K562 (cell line): ENCODE measurements at regions not wholly inside any gene's neighbourhood (a gene's known extent, or its start where the extent isn't known, plus 50 kb on each side); places are given as distances from the start of the nearest gene placed in this dataset.

ENCODE experiments used
- ATAC-seq: fragments of 200-7000 bp; cut with Tn5 transposase; 3 replicates; pipeline ENCODE4 v1.9.1; 2020; ENCODE audit warnings: moderate library complexity
- BruUV-seq: library from RNA; stranded (reverse); fragments of 400-500 nt; replicated peaks from 2 replicates; lab custom pipeline; 2021; lab: Mats Ljungman, UMichigan
- CTCF ChIA-PET: fragments of 300-600 bp; formaldehyde crosslinking; extraction: SDS; loops from one replicate; lab custom pipeline; 2021; ENCODE audit warnings: low intra/inter-chr PET ratio; lab: Yijun Ruan, JAX
- POLR2A ChIA-PET: fragments of 300-600, 350-650 bp; sonication (Branson Sonifier 250); formaldehyde crosslinking; extraction: SDS; loops from one replicate; lab custom pipeline; 2021; ENCODE audit warnings: antibody characterized with exemption, inconsistent platforms; lab: Yijun Ruan, JAX
- DNase-seq, 4 experiments: peaks; one replicate each; pipeline versions ENCODE4 v3.0.0 to v3.0.0-alpha.2; 2011 to 2018; ENCODE audit warnings: low spot score in 3 of 4, mixed read lengths in 3 of 4; ENCODE audit errors: extremely low read depth in 1 of 4
- FAIRE-seq: peaks from 2 replicates; lab custom pipeline; 2011; peaks lifted over from hg19 to GRCh38; lab: Jason Lieb, UNC
- H2AFZ ChIP-seq: 2 replicates; pipeline ENCODE4 v1.6.0; 2011; ENCODE audit warnings: low read depth, low read length, control low read depth, inconsistent platforms
- H3K27ac ChIP-seq: fragments of 200-600 bp; 3 replicates; pipeline ENCODE4 v1.8.0; 2011; ENCODE audit warnings: low read depth, mild to moderate bottlenecking, control low read depth, inconsistent platforms, low read length, moderate library complexity, mixed read lengths; ENCODE audit errors: extremely low read depth
- H3K27me3 ChIP-seq, 2 experiments: fragments of 300-600 bp in 1 of 2; 2 replicates in 1 of 2; 3 replicates in 1 of 2; pipeline versions ENCODE4 v1.6.0 to v1.8.0; 2011; ENCODE audit warnings: inconsistent platforms in 2 of 2, low read length in 2 of 2, mild to moderate bottlenecking in 1 of 2, mixed read lengths in 1 of 2, moderate library complexity in 1 of 2; ENCODE audit not compliant: control insufficient read depth in 2 of 2, insufficient read depth in 2 of 2
- H3K36me3 ChIP-seq: fragments of 300-600 bp; 3 replicates; pipeline ENCODE4 v1.8.0; 2011; ENCODE audit warnings: mild to moderate bottlenecking, low read length, inconsistent platforms; ENCODE audit not compliant: control insufficient read depth, insufficient read depth
- H3K4me1 ChIP-seq, 2 experiments: fragments of 200-600 bp in 1 of 2; replicated peaks in 1 of 2; 2 replicates in 1 of 2; 3 replicates in 1 of 2; pipeline versions ENCODE4 v1.5.1 to v1.8.0; 2011; ENCODE audit warnings: inconsistent platforms in 2 of 2, low read length in 2 of 2, mild to moderate bottlenecking in 1 of 2, mixed read lengths in 1 of 2, moderate library complexity in 1 of 2; ENCODE audit not compliant: control insufficient read depth in 2 of 2, insufficient read depth in 2 of 2
- H3K4me2 ChIP-seq: 2 replicates; pipeline ENCODE4 v1.6.1; 2011; ENCODE audit warnings: low read length, control low read depth, inconsistent platforms, mixed read lengths; ENCODE audit not compliant: insufficient read depth
- H3K4me3 ChIP-seq: fragments of 200-600 bp; sonication (generic), shearing (Covaris generic); 2 replicates; pipeline ENCODE4 v1.5.1; 2016; ENCODE audit warnings: control low read depth, inconsistent platforms
- H3K79me2 ChIP-seq: fragments of 200-600 bp; 3 replicates; pipeline ENCODE4 v1.8.0; 2011; ENCODE audit warnings: low read length, inconsistent platforms; ENCODE audit not compliant: control insufficient read depth, insufficient read depth
- H3K9ac ChIP-seq, 2 experiments: 2 replicates each; pipeline versions ENCODE4 v1.6.0 to v1.6.1; 2011; ENCODE audit warnings: low read depth in 2 of 2, low read length in 2 of 2, control low read depth in 1 of 2, inconsistent platforms in 1 of 2, mild to moderate bottlenecking in 1 of 2, mixed read lengths in 1 of 2; ENCODE audit not compliant: insufficient read depth in 1 of 2
- H3K9me1 ChIP-seq: one replicate; pipeline ENCODE4 v1.6.0; 2011; ENCODE audit warnings: inconsistent platforms, mild to moderate bottlenecking, low read length, moderate library complexity; ENCODE audit not compliant: control insufficient read depth, insufficient read depth
- H3K9me3 ChIP-seq: replicated peaks from 2 replicates; pipeline ENCODE4 v1.5.1; 2011; ENCODE audit warnings: low read depth, low read length, inconsistent platforms; ENCODE audit not compliant: control insufficient read depth, insufficient read depth
- H4K20me1 ChIP-seq: replicated peaks from 2 replicates; pipeline ENCODE4 v1.6.1; 2011; ENCODE audit warnings: low read length, inconsistent platforms, mixed read lengths; ENCODE audit not compliant: control insufficient read depth, insufficient read depth
- CBFA2T2 ChIP-seq: fragments of 450-650 bp; conservative IDR thresholded peaks from 2 replicates; pipeline ENCODE4 v1.6.1; 2017; ENCODE audit warnings: mild to moderate bottlenecking
- DDX20 ChIP-seq: fragments of 450-650 bp; IDR thresholded peaks from 2 replicates; pipeline ENCODE4 v1.6.1; 2016; ENCODE audit warnings: missing genetic modification characterization, low read depth, mild to moderate bottlenecking, missing compliant biosample characterization, moderate library complexity
- HSF4 ChIP-seq: fragments of 250-450 bp; sonication (Bioruptor Pico); IDR thresholded peaks from 2 replicates; pipeline ENCODE4 v2.1.2; 2022; ENCODE audit warnings: mild to moderate bottlenecking, moderate library complexity, borderline replicate concordance
- LCOR ChIP-seq: sonication (generic); formaldehyde crosslinking; IDR thresholded peaks from 2 replicates; pipeline ENCODE4 v1.8.0; 2022; ENCODE audit warnings: mild to moderate bottlenecking, missing genetic modification reagents
- MCM3 ChIP-seq: fragments of 450-650 bp; IDR thresholded peaks from 2 replicates; pipeline ENCODE4 v1.6.1; 2016
- MTA1 ChIP-seq: fragments of 450-650 bp; IDR thresholded peaks from 2 replicates; pipeline ENCODE4 v1.6.1; 2017; ENCODE audit warnings: borderline replicate concordance
- MYC ChIP-seq, 2 experiments: fragments of 250-450 bp in 1 of 2; sonication (Bioruptor Pico) in 1 of 2; IDR thresholded peaks; 2 replicates each; pipeline versions ENCODE4 v1.5.1 to v1.6.1; 2012 to 2021; ENCODE audit warnings: low read depth in 2 of 2, borderline replicate concordance in 1 of 2, improper control_type of control experiment in 1 of 2, low read length in 1 of 2, mild to moderate bottlenecking in 1 of 2, moderate library complexity in 1 of 2
- NFIX ChIP-seq: fragments of 250-450 bp; sonication (Bioruptor Pico); IDR thresholded peaks from 2 replicates; pipeline ENCODE4 v1.4.0; 2020; ENCODE audit warnings: low read depth, mild to moderate bottlenecking, moderate library complexity
- RFX7 ChIP-seq: fragments of 250-450 bp; sonication (Bioruptor Pico); IDR thresholded peaks from 2 replicates; pipeline ENCODE4 v1.5.1; 2021; ENCODE audit warnings: mild to moderate bottlenecking
- ZBTB17 ChIP-seq: fragments of 450-650 bp; formaldehyde crosslinking; IDR thresholded peaks from 2 replicates; pipeline ENCODE4 v1.4.0; 2020; ENCODE audit warnings: mild to moderate bottlenecking
- ZNF347 ChIP-seq: fragments of 450-650 bp; formaldehyde crosslinking; IDR thresholded peaks from 2 replicates; pipeline ENCODE4 v1.4.0; 2020; ENCODE audit warnings: low read depth, mild to moderate bottlenecking, moderate library complexity
- ZNF41 ChIP-seq: fragments of 250-450 bp; sonication (Bioruptor Pico); conservative IDR thresholded peaks from 2 replicates; pipeline ENCODE4 v1.4.0; 2020; ENCODE audit warnings: mild to moderate bottlenecking
- ZNF75A ChIP-seq: fragments of 450-650 bp; formaldehyde crosslinking; IDR thresholded peaks from 2 replicates; pipeline ENCODE4 v1.4.0; 2020; ENCODE audit warnings: mild to moderate bottlenecking
- WGBS: fragments of 100-300 bp; shearing (Covaris generic); methylation state at CpG from one replicate; pipeline ENCODE4 v1.1.6; 2016; ENCODE audit warnings: low coverage, mixed read lengths; ENCODE audit not compliant: insufficient coverage; ENCODE audit errors: missing lambda C conversion rate; 5-methylcytosine and 5-hydroxymethylcytosine counted together
- in situ Hi-C: fragments of 300-500 bp; cut with MboI; formaldehyde crosslinking; loops from 4 replicates; pipeline ENCODE4 v1.15.0; 2018; ENCODE audit warnings: inconsistent platforms, mixed read lengths
- intact Hi-C: fragments of 100-400 bp; cut with micrococcal nuclease; formaldehyde crosslinking; loops from 2 replicates; pipeline ENCODE4 v1.14.2; 2022
- TF ChIP-seq, protein P1 (sequence below): fragments of 450-650 bp; IDR thresholded peaks from 2 replicates; pipeline ENCODE4 v1.6.1; 2016; ENCODE audit warnings: missing biosample characterization, missing genetic modification characterization

DNA sequence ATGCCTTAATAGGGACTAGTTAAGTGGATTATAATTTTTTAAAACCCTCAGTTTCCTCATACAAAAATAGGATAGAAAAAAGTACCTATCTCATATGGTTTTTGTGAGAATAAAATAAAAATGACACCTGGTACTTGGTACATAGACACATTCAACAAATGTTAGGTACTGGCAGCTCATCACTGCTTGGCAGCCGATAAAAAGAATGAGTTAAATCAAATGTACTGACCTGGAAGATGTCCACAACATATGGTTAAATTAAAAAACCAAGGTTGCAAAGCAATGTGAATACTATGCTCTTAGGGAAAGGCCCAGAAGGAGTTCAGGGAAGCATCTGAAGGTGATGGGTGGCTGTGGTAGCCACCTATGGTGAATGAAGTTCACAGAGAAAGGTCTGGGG is 64.9 kb upstream of the SMYD2 start:
- POLR2A ChIA-PET: interaction anchor here (1.1 kb wide), 1 partner anchor 9 kb away, joined by 4 read pairs; no protein-coding TSS in a partner anchor
- Histone ChIP-seq H3K27me3 (no peaks in the 10 kb centered on the region), H3K4me3 (no peak overlapping the region), H3K9me3 (no peaks in the 10 kb centered on the region), H3K9ac (no peak overlapping the region), H4K20me1 (no peaks in the 10 kb centered on the region), H3K9me1 (no peaks in the 10 kb centered on the region), H2AFZ (no peak overlapping the region), H3K79me2 (no peaks in the 10 kb centered on the region), H3K36me3 (no peaks in the 10 kb centered on the region), H3K27ac (no peak overlapping the region), H3K4me1 (0 out of 5 replicates have a peak, but pooled peaks cover 0 to 3% of the 10 kb centered on the region in 2 experiments), H3K4me2 (no peak overlapping the region)
- 0% methylated on average over 1 of the region's 1 CpG for WGBS
- TF ChIP-seq RFX7 (CRISPR knock-in tag) (no peak), MYC (IDR thresholded peaks at IDR 0.05; ENCODE audit: low read depth, low read length) (no peak), MYC (CRISPR knock-in tag; IDR thresholded peaks at IDR 0.05; ENCODE audit: borderline replicate concordance, low read depth) (no peak), ZNF41 (CRISPR knock-in tag) (no peak), MCM3 (no peak)
- ATAC-seq (no peak), FAIRE-seq (no peak), DNase-seq (no peak)
- in situ Hi-C loops (loop anchor here (10.0 kb wide), 1 partner anchor 1309 kb away; no protein-coding TSS in a partner anchor), intact Hi-C loops (loop anchor here (10.0 kb wide), 1 partner anchor 249 kb away; no protein-coding TSS in a partner anchor)
- CTCF ChIA-PET: interaction anchor here (0.5 kb wide), 1 partner anchor 377 kb away, joined by 5 read pairs; no protein-coding TSS in a partner anchor
- no TSS peak for BruUV-seq

DNA sequence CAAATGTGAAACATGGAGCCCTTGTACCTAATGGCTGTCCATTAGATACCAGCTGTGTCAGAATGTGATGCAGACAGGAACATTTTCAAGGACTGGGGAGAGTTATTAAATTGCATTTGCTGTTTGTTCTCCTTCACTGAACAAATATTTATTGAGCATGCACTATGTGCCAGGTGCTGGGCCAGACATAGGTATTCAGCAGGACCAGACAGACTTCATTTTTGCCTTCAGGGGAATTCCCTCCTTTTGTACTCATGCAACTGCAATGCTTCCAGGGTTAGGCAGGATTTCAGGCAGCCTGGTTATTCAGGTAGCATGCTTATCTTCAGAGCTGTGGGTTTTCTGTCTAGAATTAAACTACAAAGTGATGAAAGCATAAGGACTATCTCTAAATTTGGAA is 64.2 kb upstream of the SMYD2 start:
- no peaks in the 10 kb centered on the region for H3K36me3 ChIP-seq
- POLR2A ChIA-PET: no interaction called here
- 0 out of 5 replicates have a peak, but pooled peaks cover 0 to 3% of the 10 kb centered on the region in 2 experiments for H3K4me1 ChIP-seq
- H3K9ac ChIP-seq: no peak overlapping the region
- H3K4me3 ChIP-seq: no peak overlapping the region
- no peaks in the 10 kb centered on the region for H4K20me1 ChIP-seq
- in situ Hi-C loops (loop anchor here (10.0 kb wide), 1 partner anchor 1308 kb away; no protein-coding TSS in a partner anchor), intact Hi-C loops (loop anchor here (10.0 kb wide), 1 partner anchor 248 kb away; no protein-coding TSS in a partner anchor)
- FAIRE-seq: no peak
- H3K79me2 ChIP-seq: no peaks in the 10 kb centered on the region
- no peak overlapping the region for H3K4me2 ChIP-seq
- H3K9me1 ChIP-seq: no peaks in the 10 kb centered on the region
- no peak overlapping the region for H2AFZ ChIP-seq
- no peaks in the 10 kb centered on the region for H3K9me3 ChIP-seq
- H3K27ac ChIP-seq: no peak overlapping the region
- CTCF ChIA-PET: no interaction called here
- BruUV-seq: no TSS peak
- H3K27me3 ChIP-seq: peaks cover 0 to 2% of the 10 kb centered on the region in 2 experiments; a peak in 1 of 5 replicates
- no peak for ATAC-seq
- no peak for TF ChIP-seq ZNF75A (CRISPR knock-in tag)
- no peak for TF ChIP-seq MCM3
- TF ChIP-seq CBFA2T2: no peak
- TF ChIP-seq ZBTB17 (CRISPR knock-in tag): no peak
- no peak for TF ChIP-seq HSF4 (CRISPR knock-in tag)
- no peak for TF ChIP-seq LCOR (CRISPR knock-in tag)
- no peak for TF ChIP-seq ZNF347 (CRISPR knock-in tag)
- no peak for TF ChIP-seq DDX20
- TF ChIP-seq, protein P1, sequence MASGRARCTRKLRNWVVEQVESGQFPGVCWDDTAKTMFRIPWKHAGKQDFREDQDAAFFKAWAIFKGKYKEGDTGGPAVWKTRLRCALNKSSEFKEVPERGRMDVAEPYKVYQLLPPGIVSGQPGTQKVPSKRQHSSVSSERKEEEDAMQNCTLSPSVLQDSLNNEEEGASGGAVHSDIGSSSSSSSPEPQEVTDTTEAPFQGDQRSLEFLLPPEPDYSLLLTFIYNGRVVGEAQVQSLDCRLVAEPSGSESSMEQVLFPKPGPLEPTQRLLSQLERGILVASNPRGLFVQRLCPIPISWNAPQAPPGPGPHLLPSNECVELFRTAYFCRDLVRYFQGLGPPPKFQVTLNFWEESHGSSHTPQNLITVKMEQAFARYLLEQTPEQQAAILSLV (tag): no peak
- TF ChIP-seq MTA1: no peak
- no peak for TF ChIP-seq NFIX (CRISPR knock-in tag)
- no peak for DNase-seq
